ENCODE measurements at regions not wholly inside any gene's neighbourhood (a gene's known extent, or its start where the extent isn't known, plus 50 kb on each side); places are given as distances from the start of the nearest gene placed in this dataset.
A peak's percentile ranks its signal among the peaks of the same experiment; 100 is the strongest.

DNA sequence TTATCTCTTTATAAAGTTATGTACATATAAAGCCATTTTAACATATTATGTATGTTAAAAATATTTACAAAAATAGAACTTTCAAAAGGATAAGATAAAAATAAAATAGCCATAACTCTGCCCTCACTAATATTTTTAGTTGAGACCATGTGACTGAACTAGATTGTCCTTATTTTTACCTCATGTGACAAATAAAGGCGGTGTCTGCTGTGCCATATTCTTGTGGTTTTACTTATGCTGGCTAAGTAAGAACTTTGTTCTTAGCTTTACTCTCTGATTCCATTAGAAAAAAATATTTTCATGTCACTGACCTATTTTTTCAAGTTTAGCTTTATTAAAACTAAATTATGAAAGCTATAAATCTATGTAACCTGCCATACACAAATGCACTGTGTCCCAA, 135.6 kb upstream of the TSC22D1 start:
- H3K27ac ChIP-seq (ENCODE audit: insufficient read depth, low read depth, low read length): peak overlapping the region; percentile 91
- H3K27me3 ChIP-seq (ENCODE audit: control insufficient read depth in 2 of 2, insufficient read depth in 2 of 2, low read length in 2 of 2): no peaks in the 10 kb centered on the region
- POLR2A ChIA-PET: no interaction called here
- no peak overlapping the region for H3K9ac ChIP-seq (replicated peaks; ENCODE audit: extremely low read depth, insufficient read depth, low read length)
- peaks cover 38% of the 10 kb centered on the region for H3K4me1 ChIP-seq (ENCODE audit: control insufficient read depth, extremely low read depth, insufficient read depth, low read length)
- intact Hi-C loops (cut with micrococcal nuclease): loop anchor here (2.0 to 5.0 kb wide), 7 partner anchors 107 to 475 kb away; no protein-coding TSS in a partner anchor
- no peak for DNase-seq (ENCODE audit: low read depth, low spot score)
- no peaks in the 10 kb centered on the region for H3K79me2 ChIP-seq (ENCODE audit: control insufficient read depth, insufficient read depth, low read length)
- H3K9me3 ChIP-seq (replicated peaks; ENCODE audit: control insufficient read depth, insufficient read depth, low read length): no peaks in the 10 kb centered on the region
- no peak overlapping the region for H2AFZ ChIP-seq (ENCODE audit: low read depth, low read length)
- FAIRE-seq: no peak
- CTCF ChIA-PET: no interaction called here
- no peaks in the 10 kb centered on the region for H4K20me1 ChIP-seq (replicated peaks; ENCODE audit: control insufficient read depth, extremely low read depth, insufficient read depth, low read length)
- no peaks in the 10 kb centered on the region for H3K36me3 ChIP-seq (ENCODE audit: control insufficient read depth in 2 of 2, extremely low read depth in 1 of 2, insufficient read depth in 2 of 2, low read length in 2 of 2)
- dilution Hi-C loops (cut with MboI; ENCODE audit: extremely low pct_ligation_motif_present, low sequenced_read_pairs): no loop called here
- no TSS peak for BruUV-seq (replicated peaks)
- no peaks in the 10 kb centered on the region for H3K9me1 ChIP-seq (replicated peaks; ENCODE audit: control insufficient read depth, extremely low read depth, insufficient read depth, low read length)
- H3K4me3 ChIP-seq (replicated peaks in 1 of 3; ENCODE audit: insufficient read depth in 1 of 3, low read depth in 1 of 3, low read length in 3 of 3): no peak overlapping the region
- H3K4me2 ChIP-seq (ENCODE audit: insufficient read depth, low read length): no peak overlapping the region
- TF ChIP-seq POLR2A (IDR thresholded peaks at IDR 0.05; ENCODE audit: low read depth, low read length): no peak
- TF ChIP-seq EZH2 (IDR thresholded peaks at IDR 0.05; ENCODE audit: borderline replicate concordance, low read depth, low read length, severe bottlenecking): no peak
- TF ChIP-seq POLR2AphosphoS5 (IDR thresholded peaks at IDR 0.05; ENCODE audit: insufficient read depth, low read depth, low read length): no peak
- TF ChIP-seq JUN (IDR thresholded peaks at IDR 0.05; ENCODE audit: borderline replicate concordance, insufficient read depth, insufficient read length, low read depth): no peak
- no peak for TF ChIP-seq FOS (IDR thresholded peaks at IDR 0.05; ENCODE audit: borderline replicate concordance, insufficient read depth, low read length)
- TF ChIP-seq MAX (IDR thresholded peaks at IDR 0.05; ENCODE audit: insufficient read depth, insufficient read length): no peak
- TF ChIP-seq GATA2 (IDR thresholded peaks at IDR 0.05; ENCODE audit: insufficient read depth, insufficient read length, low read depth, low read length): no peak
- TF ChIP-seq MYC (IDR thresholded peaks at IDR 0.05; ENCODE audit: low read depth, low read length): no peak
- TF ChIP-seq CTCF (IDR thresholded peaks at IDR 0.05; ENCODE audit: extremely low read depth in 1 of 2, insufficient read depth in 1 of 2, low read depth in 1 of 2, low read length in 2 of 2): no peak
